ENCODE measurements at regions not wholly inside any gene's neighbourhood (a gene's known extent, or its start where the extent isn't known, plus 50 kb on each side); places are given as distances from the start of the nearest gene placed in this dataset.

DNA sequence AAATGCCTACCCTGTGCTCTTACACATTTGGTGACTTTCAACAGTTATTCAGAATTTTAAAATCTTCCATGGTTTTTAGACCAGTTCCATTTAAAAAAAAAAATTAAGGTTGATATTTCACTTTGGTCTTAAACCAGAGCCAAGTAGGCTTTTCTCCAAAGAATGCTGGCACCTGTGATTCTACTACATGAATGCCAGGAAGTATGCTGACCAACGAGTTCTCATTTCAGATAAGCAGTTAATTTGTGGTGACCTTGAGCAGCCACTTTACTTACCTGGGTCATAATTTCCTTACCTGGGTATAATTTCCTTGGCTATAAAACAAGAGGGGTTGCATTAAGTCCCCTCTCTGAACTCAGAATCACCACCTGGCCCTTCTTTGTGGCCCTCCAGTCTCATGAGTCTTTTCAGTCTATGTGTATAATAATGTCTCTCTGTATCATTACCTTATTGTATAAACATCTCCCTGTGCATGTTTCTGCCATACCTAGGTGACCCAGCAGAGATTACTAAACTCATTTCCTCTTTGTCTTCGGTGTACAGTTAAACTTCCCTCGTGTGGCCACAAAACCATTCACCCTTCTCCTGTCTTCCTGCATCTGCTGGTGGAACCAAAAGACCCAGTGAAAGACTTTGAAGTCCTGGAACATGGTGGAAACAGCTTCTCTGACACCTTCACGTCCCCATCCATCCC lies 139.1 kb upstream of the DPT start:
- Mint-ChIP-seq H3K4me3 (no peak overlapping the region), H3K27me3 (peaks cover 0 to 8% of the 10 kb centered on the region in 2 donors), H3K9me3 (peaks cover 19 to 20% of the 10 kb centered on the region in 2 donors), H3K36me3 (no peaks in the 10 kb centered on the region), H3K4me1 (no peaks in the 10 kb centered on the region), H3K27ac (no peak overlapping the region)
- no peak for DNase-seq
- ATAC-seq (replicated peaks) = no peak

DNA sequence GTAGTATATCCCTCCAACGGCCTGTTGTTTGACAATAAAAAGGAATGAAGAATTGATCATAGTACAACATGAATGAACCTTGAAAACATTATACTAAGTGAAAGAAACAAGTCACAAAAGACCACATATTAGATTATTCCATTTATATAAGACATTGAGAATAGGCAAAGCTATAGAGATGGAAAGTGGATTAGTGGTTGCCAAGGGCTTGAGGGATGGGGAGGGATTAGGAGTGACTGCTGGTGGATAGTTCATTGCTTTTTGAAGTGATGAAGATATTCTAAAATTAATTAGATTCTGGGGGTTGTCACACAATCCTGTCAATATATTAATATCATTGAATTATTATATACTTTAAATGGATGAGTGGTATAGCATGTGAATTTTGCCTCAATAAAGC lies 142.5 kb upstream of the DPT start:
- peaks cover 0 to 8% of the 10 kb centered on the region in 2 donors for H3K27me3 Mint-ChIP-seq
- ATAC-seq (replicated peaks) (no peak), DNase-seq (no peak)
- H3K36me3 Mint-ChIP-seq = no peaks in the 10 kb centered on the region
- no peak overlapping the region for H3K27ac Mint-ChIP-seq
- no peaks in the 10 kb centered on the region for H3K4me1 Mint-ChIP-seq
- H3K9me3 Mint-ChIP-seq = peaks cover 10 to 14% of the 10 kb centered on the region in 2 donors
- no peak overlapping the region for H3K4me3 Mint-ChIP-seq

DNA sequence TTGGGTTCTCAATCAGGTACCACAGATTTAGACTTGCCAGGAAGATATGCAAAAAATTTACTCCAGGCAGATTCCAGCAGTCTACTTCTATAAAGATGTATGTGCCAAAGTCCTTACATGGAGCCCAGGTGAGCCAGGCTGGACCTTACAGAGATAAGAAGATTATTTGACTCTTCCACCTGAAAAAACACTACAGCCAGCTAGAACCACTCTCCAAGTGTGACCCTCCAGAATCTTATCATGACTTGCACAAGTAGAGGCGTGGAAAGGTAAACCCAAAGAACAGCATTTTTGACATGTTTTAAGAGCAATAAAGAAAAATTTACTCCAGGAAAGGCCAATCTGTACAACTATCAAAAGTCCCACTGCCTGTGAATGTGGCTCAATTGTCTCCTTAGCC lies 146.8 kb upstream of the DPT start:
- Mint-ChIP-seq H3K36me3 (no peaks in the 10 kb centered on the region), H3K4me1 (no peaks in the 10 kb centered on the region), H3K27me3 (peaks cover 0 to 8% of the 10 kb centered on the region in 2 donors), H3K4me3 (no peak overlapping the region), H3K27ac (no peak overlapping the region), H3K9me3 (peaks cover 8% of the 10 kb centered on the region in 2 donors)
- ATAC-seq (replicated peaks) (no peak), DNase-seq (no peak)

DNA sequence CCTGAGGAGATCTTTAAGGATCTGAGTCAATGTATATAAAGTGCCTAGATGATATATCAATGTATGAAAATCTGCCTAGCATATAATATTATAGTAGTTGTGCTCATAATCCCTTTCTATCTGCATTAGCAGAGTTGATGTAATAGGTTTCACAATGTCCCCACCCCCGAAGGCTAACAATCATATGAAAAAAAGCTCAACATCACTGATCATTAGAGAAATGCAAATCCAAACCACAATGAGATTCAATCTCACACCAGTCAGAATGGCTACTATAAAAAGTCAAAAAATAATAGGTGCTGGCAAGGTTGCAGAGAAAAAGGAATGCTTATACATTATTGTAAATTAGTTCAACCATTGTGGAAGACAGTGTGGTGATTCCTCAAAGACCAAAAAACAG lies 147.8 kb upstream of the DPT start:
- Mint-ChIP-seq H3K27me3 (peaks cover 0 to 7% of the 10 kb centered on the region in 2 donors), H3K4me1 (no peaks in the 10 kb centered on the region), H3K4me3 (no peak overlapping the region), H3K36me3 (no peaks in the 10 kb centered on the region), H3K9me3 (peaks cover 7% of the 10 kb centered on the region in 2 donors), H3K27ac (no peak overlapping the region)
- no peak for ATAC-seq (replicated peaks)
- no peak for DNase-seq

DNA sequence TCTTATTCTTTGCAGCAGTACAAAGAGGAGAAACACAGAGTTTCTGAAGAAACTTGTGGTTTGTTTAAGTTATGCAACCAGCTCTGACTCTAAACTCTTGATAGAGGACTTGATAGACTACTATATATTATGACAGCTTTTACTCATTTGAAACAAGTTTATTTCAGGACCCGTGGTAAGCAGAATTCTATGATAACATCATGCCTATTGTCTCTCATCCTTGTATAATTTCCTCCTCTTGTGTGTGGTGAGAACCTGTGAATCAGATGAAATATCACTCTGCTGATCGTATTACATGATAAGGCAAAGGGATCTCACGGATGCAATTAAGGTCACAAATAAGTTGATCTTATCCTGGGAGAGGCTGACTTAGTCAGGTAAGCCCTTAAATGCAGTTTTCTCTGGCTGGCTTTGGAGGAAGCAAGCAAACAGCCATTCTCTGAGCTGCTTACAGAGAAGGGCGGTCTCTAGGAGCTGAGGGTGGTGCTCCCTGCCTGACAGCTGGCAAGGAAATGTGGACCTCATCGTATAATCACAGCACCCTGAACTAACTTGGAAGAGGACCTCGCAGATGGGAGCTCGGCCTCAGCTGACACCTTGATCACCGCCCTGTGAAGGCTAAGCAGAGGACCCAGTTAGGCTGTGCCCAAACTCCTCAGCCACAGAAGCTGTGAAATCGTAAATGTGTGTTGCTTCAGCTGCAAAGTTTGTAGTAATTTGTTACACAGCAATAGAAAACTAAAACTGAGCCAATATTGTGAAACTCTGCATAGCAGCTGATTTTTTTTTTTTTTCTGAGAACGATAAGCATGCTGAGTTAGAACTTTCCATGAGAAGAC lies 151.1 kb upstream of the DPT start:
- Mint-ChIP-seq H3K36me3 (no peaks in the 10 kb centered on the region), H3K27me3 (no peaks in the 10 kb centered on the region), H3K27ac (no peak overlapping the region), H3K4me1 (no peaks in the 10 kb centered on the region), H3K4me3 (no peak overlapping the region), H3K9me3 (no peaks in the 10 kb centered on the region)
- ATAC-seq (replicated peaks) (no peak), DNase-seq (no peak)

DNA sequence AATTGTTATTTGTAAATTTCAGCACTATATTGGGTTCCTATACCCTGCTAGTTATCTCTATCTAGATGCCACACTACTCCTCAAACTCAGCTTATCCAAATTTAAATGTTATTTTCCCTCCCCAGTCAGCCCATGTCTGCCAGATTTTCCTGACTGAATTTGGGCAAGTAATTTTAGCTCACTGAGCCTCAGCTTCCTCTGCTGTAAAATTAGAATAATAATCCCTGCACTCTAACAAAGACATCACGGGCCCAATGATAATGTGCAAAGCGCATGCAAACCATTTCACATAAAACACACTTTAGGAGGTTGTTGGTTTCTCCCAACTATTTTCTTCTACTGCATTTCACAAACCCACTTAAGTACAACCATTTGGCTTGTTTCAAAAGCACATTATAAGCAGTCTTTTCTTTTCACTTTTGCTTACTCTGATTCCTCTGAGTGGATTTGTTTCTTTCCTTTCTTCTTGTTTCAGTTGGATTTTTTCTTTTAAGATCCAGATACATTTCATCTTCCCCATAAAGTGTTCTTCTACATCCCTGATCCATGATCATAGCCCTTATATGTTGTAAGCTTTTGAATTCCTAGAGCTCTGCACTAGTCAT lies 152.8 kb upstream of the DPT start:
- no peak for DNase-seq
- H3K27me3 Mint-ChIP-seq = no peaks in the 10 kb centered on the region
- H3K9me3 Mint-ChIP-seq = peaks cover 0 to 2% of the 10 kb centered on the region in 2 donors
- ATAC-seq (replicated peaks) = no peak
- no peaks in the 10 kb centered on the region for H3K36me3 Mint-ChIP-seq
- H3K4me3 Mint-ChIP-seq = no peak overlapping the region
- no peak overlapping the region for H3K27ac Mint-ChIP-seq
- H3K4me1 Mint-ChIP-seq = no peaks in the 10 kb centered on the region

DNA sequence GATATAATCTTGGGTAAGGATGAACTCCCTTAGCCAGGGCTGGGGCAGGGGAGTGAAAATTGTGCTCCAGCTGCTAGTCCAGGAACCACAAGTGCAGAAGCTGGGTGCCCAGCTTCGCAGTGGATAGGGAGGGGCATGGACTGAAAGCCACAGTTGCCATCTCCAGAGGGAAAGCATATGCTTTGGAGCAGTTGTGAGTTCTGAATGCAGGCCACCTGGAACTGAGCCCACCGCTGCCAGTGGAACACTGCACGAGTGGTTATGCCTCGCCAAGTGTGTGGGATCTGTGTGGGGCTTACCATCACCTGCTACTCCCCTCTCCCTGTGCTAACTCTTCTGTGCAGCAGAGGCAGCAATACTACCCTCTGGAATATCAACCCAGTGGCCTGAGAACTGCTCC lies 158.4 kb upstream of the DPT start:
- ATAC-seq (replicated peaks) (no peak), DNase-seq (no peak)
- Mint-ChIP-seq H3K36me3 (no peaks in the 10 kb centered on the region), H3K9me3 (peaks cover 0 to 2% of the 10 kb centered on the region in 2 donors), H3K4me1 (no peaks in the 10 kb centered on the region), H3K4me3 (no peak overlapping the region), H3K27me3 (peaks cover 9 to 21% of the 10 kb centered on the region in 2 donors), H3K27ac (no peak overlapping the region)

DNA sequence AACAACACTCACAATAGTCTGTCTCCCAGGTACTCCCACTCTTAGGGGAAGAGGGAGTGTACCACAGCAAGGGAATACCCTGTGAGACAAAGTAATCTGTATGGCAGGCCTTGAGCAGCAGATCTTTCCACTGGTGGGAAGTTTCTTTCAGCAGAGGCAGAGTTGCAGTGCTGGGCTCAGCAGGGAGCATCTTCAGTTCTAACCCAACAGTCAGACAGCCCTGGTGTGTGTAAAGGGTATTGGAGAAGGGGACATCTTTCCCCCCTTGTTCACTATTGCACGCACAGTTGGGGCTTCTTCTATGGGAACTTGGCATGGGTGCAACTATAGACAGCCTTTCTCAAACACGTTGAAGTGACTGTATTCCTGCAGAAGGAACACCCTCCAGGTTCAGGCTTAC lies 159.4 kb upstream of the DPT start:
- no peak overlapping the region for H3K4me3 Mint-ChIP-seq
- no peaks in the 10 kb centered on the region for H3K4me1 Mint-ChIP-seq
- DNase-seq = no peak
- peaks cover 0 to 2% of the 10 kb centered on the region in 2 donors for H3K9me3 Mint-ChIP-seq
- H3K27me3 Mint-ChIP-seq = peaks cover 9 to 21% of the 10 kb centered on the region in 2 donors
- no peak overlapping the region for H3K27ac Mint-ChIP-seq
- H3K36me3 Mint-ChIP-seq = no peaks in the 10 kb centered on the region
- no peak for ATAC-seq (replicated peaks)

DNA sequence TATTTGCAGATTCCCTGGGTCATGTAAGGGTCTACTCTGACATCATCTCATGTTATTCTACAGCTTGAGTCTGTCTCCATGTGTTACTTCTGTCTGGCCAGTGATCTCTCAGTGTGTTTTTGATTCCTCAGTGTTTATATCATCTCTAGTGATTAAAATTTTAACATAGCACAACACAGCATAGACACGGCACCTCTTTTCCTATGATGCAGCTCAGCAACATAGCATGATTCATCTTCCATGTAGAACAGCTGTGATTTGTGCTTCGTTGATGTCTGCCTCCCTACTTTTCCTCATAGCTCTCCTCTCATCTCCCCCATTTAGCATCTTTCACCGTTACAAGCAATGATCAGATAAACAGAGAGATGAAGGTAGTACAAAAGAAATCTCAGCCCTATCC lies 163.9 kb upstream of the DPT start:
- no peaks in the 10 kb centered on the region for H3K4me1 Mint-ChIP-seq
- ATAC-seq (replicated peaks) = no peak
- DNase-seq = no peak
- no peaks in the 10 kb centered on the region for H3K36me3 Mint-ChIP-seq
- H3K9me3 Mint-ChIP-seq = no peaks in the 10 kb centered on the region
- peaks cover 4 to 17% of the 10 kb centered on the region in 2 donors for H3K27me3 Mint-ChIP-seq
- no peak overlapping the region for H3K27ac Mint-ChIP-seq
- H3K4me3 Mint-ChIP-seq = no peak overlapping the region

DNA sequence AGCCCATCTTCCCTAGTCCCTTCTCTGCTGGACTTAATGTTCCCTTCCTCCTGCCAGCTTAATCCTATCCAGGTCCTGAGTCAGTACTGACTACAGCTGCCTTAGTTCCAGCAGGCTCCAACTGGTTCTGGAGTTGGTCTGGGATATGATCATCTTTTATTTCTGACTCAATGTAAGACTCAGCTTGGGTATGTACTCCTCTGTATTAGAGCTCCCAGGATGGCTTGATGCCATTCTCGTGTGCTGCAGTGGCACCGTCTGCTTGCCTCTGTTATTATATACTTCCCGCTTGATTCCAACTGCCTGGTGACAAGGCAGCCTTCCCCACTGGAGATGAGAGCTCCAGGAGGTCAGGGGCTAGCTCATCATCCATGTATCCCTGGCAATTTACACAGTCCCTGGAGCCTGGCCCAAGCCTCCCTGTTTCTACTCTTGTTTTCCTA lies 164.4 kb upstream of the DPT start:
- ATAC-seq (replicated peaks) (no peak), DNase-seq (no peak)
- no peak overlapping the region for H3K27ac Mint-ChIP-seq
- peaks cover 0 to 14% of the 10 kb centered on the region in 2 donors for H3K27me3 Mint-ChIP-seq
- H3K9me3 Mint-ChIP-seq = no peaks in the 10 kb centered on the region
- no peaks in the 10 kb centered on the region for H3K36me3 Mint-ChIP-seq
- H3K4me3 Mint-ChIP-seq = no peak overlapping the region
- no peaks in the 10 kb centered on the region for H3K4me1 Mint-ChIP-seq

DNA sequence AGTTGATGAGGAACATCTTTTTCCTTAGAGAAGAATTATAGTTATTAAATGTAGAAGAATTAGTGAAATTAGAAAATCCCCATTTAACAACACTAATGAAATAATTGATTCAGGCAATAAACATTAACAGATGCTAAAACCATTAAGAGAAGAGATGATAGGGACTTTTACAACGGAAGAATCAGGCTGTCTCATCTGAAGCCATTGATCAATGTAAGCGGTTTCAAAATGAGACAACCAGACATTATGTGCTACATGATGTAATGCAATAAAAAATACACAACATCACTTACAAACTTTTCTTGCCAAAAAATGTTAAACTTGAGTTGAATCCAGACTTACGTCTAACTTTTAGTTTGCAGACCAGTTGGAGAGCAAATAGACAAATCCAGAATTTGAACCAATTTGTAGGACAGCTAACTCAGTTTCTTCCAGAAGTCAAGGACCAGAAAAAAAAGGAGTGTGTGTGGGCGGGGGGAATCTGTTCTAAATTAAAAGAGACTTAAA lies 165.4 kb upstream of the DPT start:
- no peak for ATAC-seq (replicated peaks)
- Mint-ChIP-seq H3K36me3 (no peaks in the 10 kb centered on the region), H3K9me3 (no peaks in the 10 kb centered on the region), H3K27me3 (peaks cover 0 to 10% of the 10 kb centered on the region in 2 donors), H3K27ac (no peak overlapping the region), H3K4me3 (no peak overlapping the region), H3K4me1 (no peaks in the 10 kb centered on the region)
- DNase-seq = no peak

DNA sequence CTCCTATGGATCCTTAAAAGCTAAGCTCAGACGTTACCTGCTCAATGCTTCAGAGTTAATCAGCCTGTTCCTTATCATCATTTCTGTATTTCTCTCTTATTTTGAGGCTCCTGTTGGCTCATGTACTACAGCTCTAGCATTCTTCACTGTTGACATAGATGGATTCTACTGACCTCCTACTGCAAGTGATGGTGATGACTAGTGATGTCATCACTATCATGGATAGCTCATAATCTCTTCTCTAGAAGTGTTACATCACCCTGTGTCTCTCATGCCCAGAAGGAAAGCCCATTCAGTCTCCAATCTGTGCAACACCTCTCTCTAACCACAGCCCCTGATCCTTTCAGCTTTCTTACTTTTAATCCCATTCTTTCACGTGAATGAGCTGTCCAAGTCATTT lies 168.2 kb upstream of the DPT start:
- Mint-ChIP-seq H3K9me3 (no peaks in the 10 kb centered on the region), H3K4me1 (no peaks in the 10 kb centered on the region), H3K27me3 (peaks cover 0 to 5% of the 10 kb centered on the region in 2 donors), H3K4me3 (no peak overlapping the region), H3K27ac (no peak overlapping the region), H3K36me3 (no peaks in the 10 kb centered on the region)
- ATAC-seq (replicated peaks) (no peak), DNase-seq (no peak)

DNA sequence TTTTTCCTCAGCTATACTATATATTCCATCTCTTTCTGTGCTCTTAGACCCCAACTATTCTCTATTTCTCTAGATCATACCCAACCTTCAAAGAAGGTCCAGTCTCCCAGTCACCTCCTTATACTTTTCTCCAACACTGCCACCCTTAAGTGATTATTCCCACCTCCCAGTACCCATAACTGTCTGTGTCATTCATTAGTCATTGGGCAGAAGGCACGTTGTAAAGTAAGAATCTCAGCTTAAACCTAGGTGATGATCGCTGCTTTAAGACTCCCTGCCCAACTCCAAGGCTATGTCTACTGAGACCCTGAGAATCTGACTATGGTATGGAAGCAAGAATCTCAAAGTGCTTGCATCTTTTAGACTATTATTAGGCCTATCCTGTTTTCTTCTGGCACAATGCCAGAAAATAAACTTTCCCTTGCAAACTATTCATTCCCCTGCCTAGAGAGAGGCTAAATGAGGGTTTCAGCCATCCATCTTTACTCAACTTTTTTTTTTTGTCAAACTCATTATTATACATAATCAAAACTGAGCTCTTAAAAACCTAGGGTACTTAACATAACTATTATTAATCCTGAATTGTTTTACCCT lies 174.3 kb upstream of the DPT start:
- Mint-ChIP-seq H3K27me3 (peaks cover 0 to 14% of the 10 kb centered on the region in 2 donors), H3K36me3 (no peaks in the 10 kb centered on the region), H3K9me3 (no peaks in the 10 kb centered on the region), H3K4me3 (no peak overlapping the region), H3K4me1 (no peaks in the 10 kb centered on the region), H3K27ac (no peak overlapping the region)
- DNase-seq (no peak), ATAC-seq (replicated peaks) (no peak)

DNA sequence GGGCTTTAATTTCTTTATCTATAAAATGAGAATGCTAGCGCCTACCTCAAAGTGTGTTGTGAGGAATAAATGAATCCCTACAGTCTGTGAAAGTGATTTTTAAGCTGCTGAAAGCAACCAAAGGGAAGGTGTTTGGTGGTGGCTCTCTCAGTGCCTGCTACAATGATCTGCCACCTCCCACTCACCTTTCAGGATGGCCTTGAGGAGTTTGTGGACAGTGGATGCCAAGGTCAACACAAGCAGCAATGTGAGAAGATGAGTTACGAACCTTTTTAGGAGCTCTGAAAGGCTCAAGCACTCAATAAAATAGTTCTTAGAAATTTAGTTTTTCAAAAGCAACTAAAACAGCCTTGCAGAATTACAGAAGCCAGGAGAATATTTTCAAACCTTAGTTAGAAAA lies 176.6 kb upstream of the DPT start:
- ATAC-seq (replicated peaks) (no peak), DNase-seq (no peak)
- H3K36me3 Mint-ChIP-seq = no peaks in the 10 kb centered on the region
- H3K4me3 Mint-ChIP-seq = no peak overlapping the region
- H3K27me3 Mint-ChIP-seq = peaks cover 5 to 21% of the 10 kb centered on the region in 2 donors
- no peaks in the 10 kb centered on the region for H3K4me1 Mint-ChIP-seq
- H3K9me3 Mint-ChIP-seq = no peaks in the 10 kb centered on the region
- H3K27ac Mint-ChIP-seq = no peak overlapping the region

All from stimulated activated naive B cell treated with anti-CD40 and anti-IgM and Interleukin-4, amounts not matched to agents 10 μg/mL and 1 μg/mL and 100 μg/mL, for 72 hours (primary cell).